Astrocyte of the cerebellum (primary cell): ENCODE measurements at regions not wholly inside any gene's neighbourhood (a gene's known extent, or its start where the extent isn't known, plus 50 kb on each side); places are given as distances from the start of the nearest gene placed in this dataset.

ENCODE experiments used
- DNase-seq: peaks from one replicate; pipeline ENCODE4 v3.0.0-alpha.2; 2011; ENCODE audit warnings: low read depth
- H3K4me3 ChIP-seq: 2 replicates; pipeline ENCODE4 v1.5.1; 2011; ENCODE audit warnings: mild to moderate bottlenecking, low read depth, low read length, moderate library complexity
- in situ Hi-C: cut with HindIII; loops from 2 replicates; pipeline ENCODE4 v1.10.0; 2017; ENCODE audit warnings: low sequenced_read_pairs
- TF ChIP-seq, protein P1 (sequence below): IDR thresholded peaks from 2 replicates; pipeline ENCODE4 v1.5.1; 2012; ENCODE audit warnings: low read length, low read depth, moderate library complexity, mild to moderate bottlenecking; ENCODE audit errors: missing control alignments

DNA sequence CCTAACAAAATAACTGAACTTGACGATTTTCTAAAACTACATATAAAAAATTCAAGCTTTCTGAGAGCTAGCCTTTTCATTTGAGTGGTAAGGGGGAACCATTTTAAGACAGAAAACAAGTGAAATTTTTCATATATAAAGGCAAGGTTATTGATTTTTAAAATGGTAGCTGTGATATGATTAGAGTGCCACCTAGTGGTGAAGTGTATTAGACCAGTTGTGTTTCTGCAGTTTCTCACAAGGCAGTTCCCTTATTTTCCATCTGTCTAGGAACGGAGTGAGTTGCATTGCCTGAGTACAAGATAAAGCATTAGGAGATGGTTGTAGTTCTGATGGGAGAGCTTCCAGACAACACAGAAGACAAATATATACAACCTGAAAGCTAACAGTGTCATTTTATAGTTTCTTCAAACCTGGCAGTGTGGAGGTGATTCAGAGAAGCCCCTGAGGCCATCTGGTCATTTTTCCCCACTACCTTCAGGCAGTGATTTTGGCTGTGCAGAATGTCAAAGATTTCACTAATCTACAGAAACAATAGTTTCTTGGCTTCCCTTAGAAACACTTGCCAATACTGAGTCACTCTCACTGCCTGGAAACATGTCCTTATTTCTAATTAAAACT is 180.8 kb downstream of the C12orf50 start:
- H3K4me3 ChIP-seq = no peak overlapping the region
- TF ChIP-seq, protein P1, sequence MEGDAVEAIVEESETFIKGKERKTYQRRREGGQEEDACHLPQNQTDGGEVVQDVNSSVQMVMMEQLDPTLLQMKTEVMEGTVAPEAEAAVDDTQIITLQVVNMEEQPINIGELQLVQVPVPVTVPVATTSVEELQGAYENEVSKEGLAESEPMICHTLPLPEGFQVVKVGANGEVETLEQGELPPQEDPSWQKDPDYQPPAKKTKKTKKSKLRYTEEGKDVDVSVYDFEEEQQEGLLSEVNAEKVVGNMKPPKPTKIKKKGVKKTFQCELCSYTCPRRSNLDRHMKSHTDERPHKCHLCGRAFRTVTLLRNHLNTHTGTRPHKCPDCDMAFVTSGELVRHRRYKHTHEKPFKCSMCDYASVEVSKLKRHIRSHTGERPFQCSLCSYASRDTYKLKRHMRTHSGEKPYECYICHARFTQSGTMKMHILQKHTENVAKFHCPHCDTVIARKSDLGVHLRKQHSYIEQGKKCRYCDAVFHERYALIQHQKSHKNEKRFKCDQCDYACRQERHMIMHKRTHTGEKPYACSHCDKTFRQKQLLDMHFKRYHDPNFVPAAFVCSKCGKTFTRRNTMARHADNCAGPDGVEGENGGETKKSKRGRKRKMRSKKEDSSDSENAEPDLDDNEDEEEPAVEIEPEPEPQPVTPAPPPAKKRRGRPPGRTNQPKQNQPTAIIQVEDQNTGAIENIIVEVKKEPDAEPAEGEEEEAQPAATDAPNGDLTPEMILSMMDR = peak; percentile 59
- in situ Hi-C loops = no loop called here
- peak; percentile 70 for DNase-seq

DNA sequence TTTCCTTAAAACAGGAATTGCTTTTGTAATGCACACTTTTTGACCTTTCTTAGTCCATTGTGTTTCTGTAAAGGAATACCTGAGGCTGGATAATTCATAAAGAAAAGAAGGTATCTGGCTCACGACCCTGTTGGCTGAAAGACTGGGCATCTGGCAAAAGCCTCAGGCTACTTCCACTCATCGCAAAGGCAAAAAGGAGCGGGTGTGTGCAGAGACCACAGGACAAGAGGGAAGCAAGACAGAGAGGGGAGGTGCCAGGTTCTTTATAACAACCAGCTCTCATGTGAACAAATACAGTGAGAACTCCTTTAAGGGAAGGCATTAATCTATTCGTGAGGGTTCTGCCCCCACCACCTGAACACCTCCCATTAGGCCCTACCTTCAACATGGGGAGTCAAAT is 182.1 kb downstream of the C12orf50 start:
- TF ChIP-seq, protein P1 = no peak
- H3K4me3 ChIP-seq = no peak overlapping the region

GRCh38 chr12:87846045-87846444 is 183.2 kb downstream of the C12orf50 start:
- TF ChIP-seq, protein P1 = no peak
- in situ Hi-C loops = no loop called here

More for the DNA sequence above, 182.1 kb downstream of the C12orf50 start:
- in situ Hi-C loops = no loop called here
- DNase-seq = no peak

GRCh38 chr12:87841935-87842334 is 187.3 kb downstream of the C12orf50 start:
- in situ Hi-C loops = no loop called here
- DNase-seq = no peak
- TF ChIP-seq, protein P1 = no peak
- H3K4me3 ChIP-seq = no peak overlapping the region

More at GRCh38 chr12:87846045-87846444, 183.2 kb downstream of the C12orf50 start:
- DNase-seq = no peak
- H3K4me3 ChIP-seq = no peak overlapping the region

- no peak overlapping the region for H3K4me3 ChIP-seq
- DNase-seq = no peak
- TF ChIP-seq, protein P1 = no peak
- in situ Hi-C loops = no loop called here
Observed at GRCh38 chr12:87836190-87836589, 193.0 kb downstream of the C12orf50 start.

GRCh38 chr12:87828382-87828973 is 200.7 kb downstream of the C12orf50 start:
- in situ Hi-C loops = no loop called here
- TF ChIP-seq, protein P1 = no peak
- DNase-seq = no peak
- no peak overlapping the region for H3K4me3 ChIP-seq
